Fibroblast of skin of left biceps (primary cell): ENCODE measurements at regions not wholly inside any gene's neighbourhood (a gene's known extent, or its start where the extent isn't known, plus 50 kb on each side); places are given as distances from the start of the nearest gene placed in this dataset.
A peak's percentile ranks its signal among the peaks of the same experiment; 100 is the strongest.

Experiments
- DNase-seq, 2 experiments: peaks; one replicate each; pipeline ENCODE4 v3.0.0-alpha.2; 2013; ENCODE audit warnings: low read depth in 2 of 2

DNA sequence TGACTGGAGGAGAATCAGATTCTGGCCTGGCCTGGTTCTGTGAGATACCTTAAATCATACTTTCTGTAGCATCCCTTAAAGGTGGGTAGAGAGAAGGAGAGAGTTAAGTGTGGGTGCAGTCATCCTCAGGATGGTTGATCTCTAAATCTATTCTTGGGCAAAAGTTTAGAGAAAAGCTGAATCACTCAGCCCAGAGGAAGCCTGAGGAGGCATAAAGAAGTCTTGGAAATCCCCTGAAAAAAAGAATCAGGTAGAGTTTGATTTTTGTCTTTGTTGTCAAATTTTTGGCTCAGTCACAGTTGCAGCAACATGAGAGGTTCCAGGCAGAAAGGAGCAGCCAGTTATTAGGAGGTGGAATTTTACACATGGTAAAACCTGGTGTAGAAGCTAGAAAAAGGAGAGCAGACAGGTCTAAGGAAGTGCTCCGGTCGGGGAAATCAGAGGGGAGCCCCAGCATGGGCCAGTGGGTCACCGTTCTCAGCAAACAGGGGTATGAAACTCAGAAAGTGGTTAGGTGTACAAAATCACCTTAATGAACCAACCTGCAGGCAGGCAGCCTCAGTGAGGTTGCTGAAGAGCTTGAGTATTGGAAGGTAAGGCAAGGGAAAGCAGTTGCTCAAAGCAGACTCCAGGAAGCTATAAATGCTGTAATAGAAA lies 116.2 kb upstream of the CNTLN start:
- DNase-seq, result no peak

DNA sequence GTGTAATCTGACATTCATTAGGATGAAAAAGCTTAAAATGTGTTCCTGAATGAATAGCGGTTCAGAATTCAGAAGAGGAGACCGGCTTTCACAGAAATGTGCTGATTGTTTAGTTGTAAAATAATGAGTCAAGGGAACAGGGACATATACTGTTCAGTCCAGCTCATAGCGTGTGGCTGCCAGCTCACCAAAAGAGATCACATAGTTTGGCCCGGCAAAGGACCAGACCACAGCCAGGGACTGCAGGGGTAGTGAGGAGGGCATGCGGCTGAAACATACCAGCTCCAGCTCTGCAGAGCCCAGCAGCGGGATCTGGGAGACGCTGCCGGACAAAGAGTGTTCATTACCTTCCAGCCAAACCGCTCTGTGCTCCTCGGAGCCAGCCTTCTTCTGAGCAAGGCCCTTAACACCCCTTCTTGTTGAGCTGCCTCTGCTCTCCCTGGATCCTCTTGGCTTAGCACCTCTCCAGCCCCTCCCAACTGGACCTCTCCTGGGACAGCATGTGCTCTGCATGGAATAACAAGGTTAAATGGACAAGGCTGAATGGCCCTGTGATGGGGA lies 116.8 kb upstream of the CNTLN start:
- DNase-seq, result no peak

- DNase-seq, result no peak
These were observed 120.9 kb upstream of the CNTLN start for GRCh38 chr9:17013891-17014290.

DNA sequence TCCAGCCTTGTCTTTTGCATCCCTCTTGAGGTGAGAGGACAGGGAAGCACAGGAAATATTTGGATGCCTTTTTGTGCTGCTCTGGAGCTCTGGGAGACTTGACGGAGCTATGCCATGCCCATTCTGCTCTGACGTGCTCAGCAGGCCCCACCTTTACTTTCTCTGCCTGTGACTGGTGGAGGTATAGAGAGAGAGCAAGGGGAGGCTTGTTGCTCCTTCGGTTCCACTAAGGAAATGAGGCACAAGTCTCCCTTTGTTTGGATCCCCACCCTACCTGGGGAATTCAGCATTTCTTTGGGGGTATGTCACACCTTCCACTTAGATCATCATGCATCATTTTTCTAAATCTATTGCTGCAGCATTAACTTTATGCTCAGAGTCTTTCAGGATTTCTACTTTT lies 121.8 kb upstream of the CNTLN start:
- no peak for DNase-seq

DNA sequence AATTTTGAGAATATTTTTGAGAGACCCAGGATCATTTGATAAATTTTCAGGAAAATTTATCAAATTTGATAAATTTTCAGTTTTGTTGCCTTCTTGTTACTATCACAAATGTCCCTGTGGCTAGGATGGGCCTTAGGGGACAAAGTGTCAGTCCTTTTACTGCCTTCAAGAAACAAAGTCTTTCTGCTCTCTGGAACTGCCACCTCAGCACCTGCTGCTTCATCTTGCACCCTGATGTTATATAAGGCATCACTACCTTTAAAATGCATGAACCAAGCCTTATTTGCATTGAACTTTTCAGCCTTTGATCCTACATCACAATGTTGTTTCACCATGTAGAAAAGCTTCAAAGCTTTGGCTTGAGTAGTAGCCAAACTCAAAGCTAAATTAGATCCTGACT lies 123.0 kb upstream of the CNTLN start:
- no peak for DNase-seq

DNA sequence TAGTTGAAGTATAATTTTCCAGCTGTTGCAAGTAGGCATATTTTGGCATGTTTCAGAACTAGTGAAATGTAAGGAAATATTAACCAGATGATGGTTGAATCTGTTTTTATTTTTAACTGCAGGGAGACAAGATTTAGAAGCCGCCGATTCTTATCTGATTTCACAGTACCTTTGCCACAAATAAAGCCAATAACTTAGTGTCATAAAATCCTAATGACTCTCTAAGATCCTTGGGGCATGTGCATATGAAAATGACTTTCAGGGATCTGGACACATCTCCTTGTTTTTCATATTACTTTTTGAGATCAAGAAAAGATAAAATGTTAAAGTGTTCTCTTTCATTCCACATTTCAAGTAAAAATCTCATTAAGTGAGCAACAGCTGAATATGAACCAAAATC lies 125.8 kb upstream of the CNTLN start:
- no peak for DNase-seq

DNA sequence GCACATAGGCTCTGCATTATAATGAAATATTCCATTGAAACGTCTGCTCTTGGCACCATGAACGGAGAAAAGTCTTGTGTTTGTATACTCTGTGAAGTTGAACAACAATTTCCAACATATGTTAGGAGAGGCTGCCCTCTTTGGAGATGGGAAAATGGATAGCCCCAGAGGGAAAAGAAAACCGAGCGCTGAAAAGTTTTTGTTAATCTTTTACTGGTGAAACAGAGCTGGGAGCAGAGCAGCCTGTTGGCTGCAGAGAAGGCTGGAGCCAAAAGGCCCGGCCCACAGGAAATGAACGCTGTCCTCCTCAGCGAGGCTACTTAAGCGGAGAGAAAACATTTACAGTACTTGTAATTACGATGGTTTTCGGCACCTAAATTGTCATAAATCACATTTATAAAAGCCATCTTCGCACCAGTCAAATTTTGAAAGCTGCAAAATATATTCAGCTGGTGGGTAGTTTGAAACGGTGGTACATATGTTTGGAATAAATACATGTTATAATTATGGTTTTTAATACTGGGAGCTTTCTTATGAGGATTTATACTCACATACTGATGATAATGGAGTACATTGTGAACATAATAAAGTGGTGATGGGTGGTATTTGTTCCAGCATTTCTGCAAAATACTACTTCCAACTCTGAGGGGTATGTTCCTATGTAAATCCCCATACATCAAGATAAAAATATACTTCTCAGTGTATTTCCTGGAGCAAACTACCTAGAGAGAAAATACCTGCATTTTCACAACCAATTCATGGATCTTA lies 129.6 kb upstream of the CNTLN start:
- DNase-seq, result peak; percentile 59 to 67

DNA sequence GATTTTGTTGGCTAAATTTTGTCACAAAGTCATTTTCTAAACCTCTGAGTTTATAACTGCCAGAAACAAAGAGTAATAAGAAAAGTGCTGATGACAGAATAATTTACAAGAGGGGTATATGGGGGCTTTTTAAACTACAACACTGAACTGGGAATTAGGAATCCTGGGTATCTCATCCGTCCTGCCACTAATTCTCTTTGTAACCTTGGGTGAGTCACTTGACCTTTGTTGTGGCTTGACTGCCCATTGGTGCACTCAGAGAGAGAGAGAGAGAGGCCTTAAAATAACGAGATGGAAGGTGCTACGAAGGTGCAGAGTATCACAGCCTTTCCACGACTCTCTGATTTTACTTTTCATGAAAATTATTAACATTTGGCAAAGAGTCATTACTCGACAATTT lies 130.3 kb upstream of the CNTLN start:
- DNase-seq, result no peak

DNA sequence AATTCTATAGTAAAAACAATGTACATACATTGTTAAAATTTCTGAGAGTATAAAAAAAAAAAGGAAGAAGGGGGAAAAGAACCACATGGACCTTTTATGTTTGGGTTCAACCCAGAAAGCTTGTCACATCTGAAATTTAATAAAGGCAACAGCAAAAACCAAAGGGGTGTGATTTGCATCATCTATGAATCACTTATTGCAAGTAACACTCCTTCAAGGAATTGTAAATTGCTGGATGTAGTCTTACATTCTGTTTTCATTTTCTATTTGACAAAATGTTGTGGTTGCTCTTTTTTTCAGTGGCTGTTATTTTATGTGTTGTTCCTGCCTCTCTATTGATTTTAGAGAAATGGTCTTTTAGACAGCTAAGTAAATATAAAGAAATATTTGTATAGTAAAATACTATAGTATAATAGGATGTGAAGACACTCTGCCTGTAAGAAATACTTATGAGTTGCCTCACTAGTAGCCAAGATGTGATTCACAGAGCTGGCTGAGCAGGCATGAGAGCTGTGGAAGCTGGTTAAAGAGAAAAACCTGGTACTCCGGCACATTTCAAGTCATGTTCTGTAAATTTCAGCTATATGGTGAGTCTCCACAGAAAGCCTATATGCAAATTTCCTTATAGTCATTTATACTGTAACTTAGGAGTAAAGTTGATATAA lies 131.1 kb upstream of the CNTLN start:
- DNase-seq, result peak in 1 of 2 experiments; percentile 39

DNA sequence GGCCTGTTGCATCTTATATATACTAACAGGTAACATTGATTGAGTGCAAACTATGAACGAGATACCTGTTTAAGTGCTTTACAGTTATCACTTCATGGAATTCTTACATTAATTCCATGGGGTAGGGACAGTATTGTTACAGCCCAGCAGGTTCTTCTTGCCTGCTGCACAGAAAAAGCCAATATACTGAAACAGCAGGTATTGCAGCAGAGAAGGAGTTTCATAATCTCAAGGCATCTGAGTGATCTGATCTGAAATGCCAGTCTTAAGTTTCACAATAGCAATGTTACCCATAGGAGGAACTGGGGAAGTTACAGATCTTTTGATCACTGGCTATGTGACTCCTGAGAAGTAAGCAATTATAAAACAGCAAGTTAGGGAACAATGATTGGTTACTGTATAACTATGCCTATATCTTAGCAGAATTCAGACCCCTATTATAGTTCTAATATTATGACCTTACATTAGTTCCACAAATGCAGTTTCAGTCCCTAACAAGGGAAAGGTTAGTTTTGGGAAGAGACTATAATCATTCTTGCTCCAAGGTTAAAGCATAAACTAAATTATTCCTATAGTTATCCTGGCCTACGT lies 126.5 kb upstream of the BNC2 start:
- DNase-seq, result no peak

- no peak for DNase-seq
These were observed 121.7 kb upstream of the BNC2 start for GRCh38 chr9:16992138-16992537.

DNA sequence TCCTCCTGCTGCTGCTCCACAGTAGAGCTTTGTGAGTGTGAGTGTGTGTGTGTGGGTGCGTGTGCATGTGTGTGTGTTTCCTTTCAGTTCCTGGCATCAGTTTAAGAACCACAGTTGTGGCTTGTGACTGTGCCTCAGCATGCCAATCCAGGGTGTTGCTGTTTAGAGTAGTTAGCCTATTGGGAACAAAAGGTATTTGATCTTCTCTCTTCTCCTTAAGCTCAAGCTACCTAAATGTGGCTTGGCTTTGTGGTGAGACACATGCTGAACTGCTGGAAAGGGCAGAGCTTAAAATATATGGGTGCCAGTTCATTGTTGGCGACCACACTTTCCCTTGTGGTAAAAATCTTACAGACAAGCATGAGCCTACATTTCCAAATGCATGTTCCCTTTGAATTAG lies 116.6 kb upstream of the BNC2 start:
- DNase-seq, result peak; percentile 30 to 48

GRCh38 chr9:16986556-16986955 lies 116.1 kb upstream of the BNC2 start:
- DNase-seq, result no peak

- DNase-seq, result no peak
These were observed 115.3 kb upstream of the BNC2 start for GRCh38 chr9:16985559-16986348.

- no peak for DNase-seq
These were observed 112.4 kb upstream of the BNC2 start for GRCh38 chr9:16982780-16983310.

DNA sequence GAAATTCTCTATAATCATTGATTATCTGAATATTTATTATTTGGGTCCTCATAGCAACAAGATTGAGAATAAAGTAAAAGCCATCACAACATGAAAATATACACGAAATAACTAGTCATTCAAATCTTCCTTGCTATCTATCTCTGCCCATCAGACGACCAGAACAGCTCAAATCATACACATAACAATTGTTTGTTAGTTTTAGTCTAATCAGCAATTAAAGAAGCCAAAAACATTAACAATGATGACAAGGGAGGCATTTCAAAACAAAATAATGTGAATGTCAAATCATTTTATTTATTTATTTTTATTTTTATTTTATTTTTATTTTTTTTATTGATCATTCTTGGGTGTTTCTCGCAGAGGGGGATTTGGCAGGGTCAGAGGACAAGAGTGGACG lies 106.0 kb upstream of the BNC2 start:
- no peak for DNase-seq

DNA sequence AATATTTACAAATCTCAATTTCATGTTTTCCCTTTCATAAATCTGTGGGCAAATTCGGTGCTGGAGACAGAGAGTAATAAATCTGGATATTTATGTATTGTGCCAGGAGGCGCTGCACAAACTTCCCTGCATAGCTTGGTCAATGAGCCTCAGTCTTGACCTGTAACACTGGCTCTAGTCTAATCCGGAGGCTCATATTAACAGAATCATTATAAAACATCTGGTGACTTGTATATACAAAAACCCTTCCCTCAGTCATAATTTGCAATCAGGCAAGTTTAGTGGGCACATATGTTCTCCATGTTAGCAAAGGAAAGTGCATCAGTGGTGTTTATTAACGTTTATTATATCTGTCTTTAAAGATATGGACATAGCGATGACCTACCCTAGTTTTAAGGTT lies 104.0 kb upstream of the BNC2 start:
- DNase-seq, result no peak

- DNase-seq, result peak; percentile 52 to 59
These were observed 99.9 kb upstream of the BNC2 start for GRCh38 chr9:16970321-16970720.

- peak; percentile 99 to 100 for DNase-seq
These were observed 93.8 kb upstream of the BNC2 start for GRCh38 chr9:16964228-16964627.

DNA sequence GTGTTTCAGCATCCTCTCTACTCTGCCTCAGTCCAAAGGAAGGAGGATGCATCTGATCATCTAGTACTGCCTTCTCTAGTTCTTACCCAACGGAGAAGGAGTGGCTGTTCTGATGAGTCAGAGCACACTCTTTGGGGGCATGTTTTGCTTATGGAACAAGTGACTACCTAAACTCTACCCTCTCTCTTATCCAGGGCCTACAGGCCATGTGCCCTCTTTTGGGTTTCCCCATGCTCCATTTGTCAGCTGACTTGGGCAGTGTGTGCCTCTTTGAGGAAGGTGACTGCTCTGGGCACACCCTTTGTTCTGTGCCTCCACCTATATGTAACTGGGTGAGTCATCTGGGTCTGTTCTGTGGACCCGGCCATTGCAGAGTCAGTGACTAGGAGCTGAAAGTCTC lies 89.6 kb upstream of the BNC2 start:
- peak in 1 of 2 experiments; percentile 19 for DNase-seq

DNA sequence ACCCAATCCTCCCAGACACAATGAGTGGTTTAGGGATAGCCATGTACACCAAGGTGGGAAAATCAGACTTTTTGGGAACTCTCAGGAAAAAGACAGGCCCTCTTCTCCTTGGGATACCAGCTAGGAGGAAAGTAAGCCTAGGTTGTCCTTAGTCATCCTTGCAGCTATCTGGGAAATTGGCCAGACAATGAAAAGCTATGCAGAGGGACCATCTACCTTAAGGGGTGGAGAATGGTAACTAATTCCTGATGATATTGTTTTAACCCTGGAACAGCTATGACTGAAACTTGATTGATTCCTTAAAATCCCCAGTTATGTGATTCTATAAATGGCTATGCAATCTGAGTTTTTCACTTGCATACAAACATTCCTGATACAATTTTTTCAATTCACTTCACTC lies 88.9 kb upstream of the BNC2 start:
- DNase-seq, result peak; percentile 49 to 57
